ENCODE measurements at regions not wholly inside any gene's neighbourhood (a gene's known extent, or its start where the extent isn't known, plus 50 kb on each side); places are given as distances from the start of the nearest gene placed in this dataset.

DNA sequence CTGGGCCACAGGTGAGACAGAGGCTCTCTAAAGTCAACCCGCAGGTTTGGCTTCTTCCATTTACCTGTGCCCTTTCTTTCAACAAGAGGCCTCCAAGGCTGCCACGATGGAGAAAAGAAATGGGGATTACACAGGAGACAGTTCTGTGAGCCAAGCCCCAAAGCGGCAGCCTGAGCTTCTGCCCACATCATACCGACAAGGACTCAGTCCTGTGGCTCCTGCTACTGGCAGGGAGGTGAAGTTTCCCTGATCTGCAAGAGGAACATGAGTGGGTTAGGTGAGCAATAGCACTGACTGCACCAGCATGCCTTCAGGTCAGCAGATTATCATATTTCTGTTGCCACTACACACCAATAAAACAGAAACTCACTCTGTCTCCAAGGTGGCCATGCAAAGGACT lies 800.0 kb downstream of the KCNJ18 start:
- TF ChIP-seq EZH2phosphoT487 (IDR thresholded peaks at IDR 0.05) (no peak), CTCF (IDR thresholded peaks at IDR 0.05) (no peak), EZH2 (IDR thresholded peaks at IDR 0.05) (no peak)

Measured in neural progenitor cell (in vitro differentiated cells).